Lower leg skin (tissue), 3 donors: ENCODE measurements at regions not wholly inside any gene's neighbourhood (a gene's known extent, or its start where the extent isn't known, plus 50 kb on each side); places are given as distances from the start of the nearest gene placed in this dataset.

Experiments used
- POLR2A ChIP-seq, 2 donors: fragments of 450-650 bp; IDR thresholded peaks; one replicate each; pipeline ENCODE4 v1.6.1; 2016 to 2017; ENCODE audit warnings: antibody characterized with exemption in 2 of 2, mild to moderate bottlenecking in 1 of 2, moderate library complexity in 1 of 2
- TF ChIP-seq, protein P1 (sequence below), 3 donors: fragments of 450-650 bp; IDR thresholded peaks; one replicate each; pipeline ENCODE4 v1.5.1; 2016; ENCODE audit warnings: antibody characterized with exemption in 3 of 3, mild to moderate bottlenecking in 3 of 3, moderate library complexity in 2 of 3

DNA sequence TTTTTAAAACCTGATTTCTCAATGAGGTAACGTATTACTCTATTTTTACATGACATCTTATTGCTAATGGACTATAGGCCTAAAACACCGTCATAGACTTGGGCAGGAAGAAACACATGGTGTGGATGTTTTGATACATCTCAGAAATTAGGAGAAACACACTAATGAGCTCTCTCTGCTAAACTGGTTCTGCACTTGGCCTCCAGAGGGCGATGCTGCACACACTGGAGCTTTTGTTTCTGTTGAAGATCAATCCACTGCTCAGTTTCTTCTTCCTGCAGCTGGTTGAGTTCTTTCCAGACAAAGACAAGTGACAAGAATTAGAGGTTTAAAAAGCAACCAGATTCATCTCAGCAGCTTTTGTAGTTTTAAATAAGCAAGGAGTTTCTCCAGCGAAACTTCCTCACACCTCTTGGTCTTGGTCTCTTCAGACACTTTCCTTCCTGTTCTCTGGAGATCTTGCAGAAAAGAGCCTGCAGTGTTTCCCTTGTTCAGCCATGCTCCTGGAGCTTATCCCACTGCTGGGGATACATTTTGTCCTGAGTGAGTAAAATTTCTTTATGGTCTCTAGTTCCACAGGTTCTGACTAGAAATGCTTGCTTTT, 178.5 kb upstream of the OR4E1 start:
- TF ChIP-seq, protein P1, sequence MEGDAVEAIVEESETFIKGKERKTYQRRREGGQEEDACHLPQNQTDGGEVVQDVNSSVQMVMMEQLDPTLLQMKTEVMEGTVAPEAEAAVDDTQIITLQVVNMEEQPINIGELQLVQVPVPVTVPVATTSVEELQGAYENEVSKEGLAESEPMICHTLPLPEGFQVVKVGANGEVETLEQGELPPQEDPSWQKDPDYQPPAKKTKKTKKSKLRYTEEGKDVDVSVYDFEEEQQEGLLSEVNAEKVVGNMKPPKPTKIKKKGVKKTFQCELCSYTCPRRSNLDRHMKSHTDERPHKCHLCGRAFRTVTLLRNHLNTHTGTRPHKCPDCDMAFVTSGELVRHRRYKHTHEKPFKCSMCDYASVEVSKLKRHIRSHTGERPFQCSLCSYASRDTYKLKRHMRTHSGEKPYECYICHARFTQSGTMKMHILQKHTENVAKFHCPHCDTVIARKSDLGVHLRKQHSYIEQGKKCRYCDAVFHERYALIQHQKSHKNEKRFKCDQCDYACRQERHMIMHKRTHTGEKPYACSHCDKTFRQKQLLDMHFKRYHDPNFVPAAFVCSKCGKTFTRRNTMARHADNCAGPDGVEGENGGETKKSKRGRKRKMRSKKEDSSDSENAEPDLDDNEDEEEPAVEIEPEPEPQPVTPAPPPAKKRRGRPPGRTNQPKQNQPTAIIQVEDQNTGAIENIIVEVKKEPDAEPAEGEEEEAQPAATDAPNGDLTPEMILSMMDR (IDR thresholded peaks at IDR 0.05): no peak
- no peak for TF ChIP-seq POLR2A (IDR thresholded peaks at IDR 0.05)
